ENCODE measurements at regions not wholly inside any gene's neighbourhood (a gene's known extent, or its start where the extent isn't known, plus 50 kb on each side); places are given as distances from the start of the nearest gene placed in this dataset.

DNA sequence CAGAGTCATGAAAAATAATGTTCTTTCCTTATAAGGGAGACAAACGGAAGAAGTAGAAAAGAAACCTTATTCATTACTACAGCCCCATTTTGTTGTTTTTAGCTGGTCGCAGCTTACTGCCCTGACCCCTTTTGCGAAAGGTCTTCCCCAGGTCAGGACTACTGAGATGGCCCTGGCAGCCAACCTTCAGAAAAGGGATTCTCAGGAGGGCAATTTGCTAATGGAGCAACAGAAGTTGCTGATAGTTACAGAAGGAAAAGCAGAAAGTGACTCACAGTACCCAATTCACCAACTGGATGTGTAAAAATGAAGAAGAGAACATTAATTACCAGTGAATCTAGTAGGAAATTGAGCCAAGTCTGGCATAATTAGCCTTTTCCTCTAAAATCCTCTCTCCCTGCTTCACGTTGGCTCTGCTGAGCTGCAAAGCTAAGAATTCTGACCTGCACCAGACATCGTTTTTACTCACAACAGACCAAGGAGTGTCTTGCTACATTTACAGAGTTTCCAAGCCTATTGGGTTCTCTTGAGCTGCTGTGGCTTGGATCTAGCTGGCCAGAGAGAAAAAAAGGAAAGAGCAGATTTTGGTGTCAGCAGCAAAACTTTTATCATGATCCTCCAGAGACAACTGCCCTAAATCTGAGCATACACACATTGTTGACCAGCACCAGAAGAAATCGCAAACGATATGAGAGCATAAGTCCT lies 499.9 kb upstream of the FZD8 start:
- no peaks in the 10 kb centered on the region for H3K27me3 ChIP-seq (ENCODE audit: control insufficient read depth, insufficient read depth, low read length)
- no peaks in the 10 kb centered on the region for H3K36me3 ChIP-seq (ENCODE audit: control insufficient read depth, insufficient read depth, low read length)
- no peak for TF ChIP-seq CTCF (IDR thresholded peaks at IDR 0.05; ENCODE audit: insufficient read depth, low read length, poor library complexity, severe bottlenecking)
- H3K4me3 ChIP-seq (ENCODE audit: low read depth, low read length): no peak overlapping the region
- no peak for DNase-seq (ENCODE audit: low read depth)

DNA sequence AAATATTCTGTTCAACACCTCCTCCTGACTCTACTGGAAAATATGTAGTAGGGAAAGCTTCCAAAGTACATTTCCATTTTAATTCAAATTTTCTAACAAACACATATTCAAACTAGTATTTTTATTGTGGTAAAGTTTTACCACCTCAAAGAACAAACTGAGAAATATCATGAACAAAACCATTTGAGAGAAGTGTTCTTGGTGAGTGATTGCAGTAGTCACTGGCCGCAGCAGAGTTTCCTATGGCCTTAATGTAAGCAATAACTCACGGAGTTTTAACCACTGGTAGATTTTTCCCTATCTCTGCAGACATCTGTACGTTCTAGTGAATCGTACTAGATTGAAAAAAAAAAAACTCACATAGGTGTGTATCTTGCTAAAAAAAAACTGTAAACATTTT lies 487.0 kb upstream of the FZD8 start:
- Histone ChIP-seq H3K27me3 (ENCODE audit: control insufficient read depth, insufficient read depth, low read length) (no peaks in the 10 kb centered on the region), H3K36me3 (ENCODE audit: control insufficient read depth, insufficient read depth, low read length) (no peaks in the 10 kb centered on the region), H3K4me3 (ENCODE audit: low read depth, low read length) (no peak overlapping the region)
- no peak for TF ChIP-seq CTCF (IDR thresholded peaks at IDR 0.05; ENCODE audit: insufficient read depth, low read length, poor library complexity, severe bottlenecking)
- no peak for DNase-seq (ENCODE audit: low read depth)

DNA sequence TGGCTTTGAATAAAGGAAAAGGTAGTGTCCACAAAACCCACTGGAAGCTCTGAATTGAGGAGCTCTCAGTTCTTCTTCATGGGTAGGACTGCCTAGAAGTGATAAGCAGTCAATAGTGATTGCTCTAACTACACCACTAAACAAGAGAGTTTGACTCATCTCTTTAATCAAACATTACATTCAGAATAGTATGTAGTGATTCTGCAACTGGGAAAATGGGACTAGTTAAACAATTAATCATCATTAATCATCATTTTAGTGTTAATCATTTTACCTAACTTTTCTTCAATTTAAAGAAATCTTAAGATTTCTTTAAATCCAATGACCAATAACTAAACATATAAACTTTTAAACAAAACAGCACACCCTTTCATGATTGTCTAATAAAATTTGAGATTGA lies 484.0 kb upstream of the FZD8 start:
- no peak overlapping the region for H3K4me3 ChIP-seq (ENCODE audit: low read depth, low read length)
- no peak for DNase-seq (ENCODE audit: low read depth)
- no peaks in the 10 kb centered on the region for H3K36me3 ChIP-seq (ENCODE audit: control insufficient read depth, insufficient read depth, low read length)
- no peaks in the 10 kb centered on the region for H3K27me3 ChIP-seq (ENCODE audit: control insufficient read depth, insufficient read depth, low read length)
- TF ChIP-seq CTCF (IDR thresholded peaks at IDR 0.05; ENCODE audit: insufficient read depth, low read length, poor library complexity, severe bottlenecking): no peak

DNA sequence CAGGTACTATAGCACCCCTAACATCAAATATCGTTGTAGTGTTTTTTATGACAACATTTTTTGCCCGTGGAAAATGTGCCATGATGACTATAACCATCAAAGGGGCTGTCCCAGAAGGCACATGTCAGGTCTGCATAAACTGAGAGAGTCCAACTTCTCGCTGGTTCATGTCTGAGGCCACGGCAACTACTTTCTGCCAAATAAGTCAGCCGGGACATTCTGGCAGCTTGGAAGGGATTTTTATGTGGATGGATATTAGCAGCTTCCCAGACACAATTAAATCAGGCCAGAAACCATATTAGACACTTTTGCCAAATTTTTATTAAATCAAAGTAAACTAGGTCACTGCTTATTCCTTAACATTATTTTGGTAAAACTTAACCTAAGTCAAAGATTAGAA lies 477.4 kb upstream of the FZD8 start:
- no peak for TF ChIP-seq CTCF (IDR thresholded peaks at IDR 0.05; ENCODE audit: insufficient read depth, low read length, poor library complexity, severe bottlenecking)
- Histone ChIP-seq H3K27me3 (ENCODE audit: control insufficient read depth, insufficient read depth, low read length) (no peaks in the 10 kb centered on the region), H3K36me3 (ENCODE audit: control insufficient read depth, insufficient read depth, low read length) (no peaks in the 10 kb centered on the region), H3K4me3 (ENCODE audit: low read depth, low read length) (no peak overlapping the region)
- DNase-seq (ENCODE audit: low read depth): no peak

GRCh38 chr10:36118314-36118713 lies 476.2 kb upstream of the FZD8 start:
- Histone ChIP-seq H3K4me3 (ENCODE audit: low read depth, low read length) (no peak overlapping the region), H3K36me3 (ENCODE audit: control insufficient read depth, insufficient read depth, low read length) (no peaks in the 10 kb centered on the region), H3K27me3 (ENCODE audit: control insufficient read depth, insufficient read depth, low read length) (no peaks in the 10 kb centered on the region)
- no peak for DNase-seq (ENCODE audit: low read depth)
- no peak for TF ChIP-seq CTCF (IDR thresholded peaks at IDR 0.05; ENCODE audit: insufficient read depth, low read length, poor library complexity, severe bottlenecking)

GRCh38 chr10:36117890-36118289 lies 475.8 kb upstream of the FZD8 start:
- H3K27me3 ChIP-seq (ENCODE audit: control insufficient read depth, insufficient read depth, low read length): no peaks in the 10 kb centered on the region
- H3K4me3 ChIP-seq (ENCODE audit: low read depth, low read length): no peak overlapping the region
- DNase-seq (ENCODE audit: low read depth): no peak
- no peak for TF ChIP-seq CTCF (IDR thresholded peaks at IDR 0.05; ENCODE audit: insufficient read depth, low read length, poor library complexity, severe bottlenecking)
- H3K36me3 ChIP-seq (ENCODE audit: control insufficient read depth, insufficient read depth, low read length): no peaks in the 10 kb centered on the region

All from kidney epithelial cell (primary cell).